Lower leg skin (tissue), 4 donors: ENCODE measurements at regions not wholly inside any gene's neighbourhood (a gene's known extent, or its start where the extent isn't known, plus 50 kb on each side); places are given as distances from the start of the nearest gene placed in this dataset.

ENCODE experiments used
- DNase-seq, 2 donors: peaks; one replicate each; pipeline ENCODE4 v3.0.0-alpha.2; 2019; ENCODE audit warnings: low spot score in 2 of 2
- H3K4me3 ChIP-seq: fragments of 200-600 bp; sonication (generic); 2 replicates; pipeline ENCODE4 v1.5.1; 2017; ENCODE audit warnings: mild to moderate bottlenecking, low read depth; ENCODE audit not compliant: poor library complexity, severe bottlenecking
- POLR2A ChIP-seq, 2 donors: fragments of 450-650 bp; IDR thresholded peaks; one replicate each; pipeline ENCODE4 v1.6.1; 2016 to 2017; ENCODE audit warnings: antibody characterized with exemption in 2 of 2, mild to moderate bottlenecking in 1 of 2, moderate library complexity in 1 of 2
- WGBS, 2 donors: methylation state at CpG; one replicate each; pipeline ENCODE4 v1.1.5; 2018; 5-methylcytosine and 5-hydroxymethylcytosine counted together
- intact Hi-C: fragments of 100-400 bp; cut with DNase I; formaldehyde crosslinking; loops from one replicate; pipeline ENCODE4 v1.15.0; 2023; ENCODE audit warnings: low total_unique reads
- TF ChIP-seq, protein P1 (sequence below), 3 donors: fragments of 450-650 bp; IDR thresholded peaks; one replicate each; pipeline ENCODE4 v1.5.1; 2016; ENCODE audit warnings: antibody characterized with exemption in 3 of 3, mild to moderate bottlenecking in 3 of 3, moderate library complexity in 2 of 3

- no peak for TF ChIP-seq POLR2A (IDR thresholded peaks at IDR 0.05)
- TF ChIP-seq, protein P1, sequence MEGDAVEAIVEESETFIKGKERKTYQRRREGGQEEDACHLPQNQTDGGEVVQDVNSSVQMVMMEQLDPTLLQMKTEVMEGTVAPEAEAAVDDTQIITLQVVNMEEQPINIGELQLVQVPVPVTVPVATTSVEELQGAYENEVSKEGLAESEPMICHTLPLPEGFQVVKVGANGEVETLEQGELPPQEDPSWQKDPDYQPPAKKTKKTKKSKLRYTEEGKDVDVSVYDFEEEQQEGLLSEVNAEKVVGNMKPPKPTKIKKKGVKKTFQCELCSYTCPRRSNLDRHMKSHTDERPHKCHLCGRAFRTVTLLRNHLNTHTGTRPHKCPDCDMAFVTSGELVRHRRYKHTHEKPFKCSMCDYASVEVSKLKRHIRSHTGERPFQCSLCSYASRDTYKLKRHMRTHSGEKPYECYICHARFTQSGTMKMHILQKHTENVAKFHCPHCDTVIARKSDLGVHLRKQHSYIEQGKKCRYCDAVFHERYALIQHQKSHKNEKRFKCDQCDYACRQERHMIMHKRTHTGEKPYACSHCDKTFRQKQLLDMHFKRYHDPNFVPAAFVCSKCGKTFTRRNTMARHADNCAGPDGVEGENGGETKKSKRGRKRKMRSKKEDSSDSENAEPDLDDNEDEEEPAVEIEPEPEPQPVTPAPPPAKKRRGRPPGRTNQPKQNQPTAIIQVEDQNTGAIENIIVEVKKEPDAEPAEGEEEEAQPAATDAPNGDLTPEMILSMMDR (IDR thresholded peaks at IDR 0.05) = no peak
- WGBS, 2 donors = 84 to 85% methylated on average over 8 of the region's 8 CpGs
- DNase-seq = no peak
- H3K4me3 ChIP-seq = no peak overlapping the region
- intact Hi-C loops = no loop called here
These were observed 411.7 kb upstream of the EDIL3 start for GRCh38 chr5:84796399-84796798.

DNA sequence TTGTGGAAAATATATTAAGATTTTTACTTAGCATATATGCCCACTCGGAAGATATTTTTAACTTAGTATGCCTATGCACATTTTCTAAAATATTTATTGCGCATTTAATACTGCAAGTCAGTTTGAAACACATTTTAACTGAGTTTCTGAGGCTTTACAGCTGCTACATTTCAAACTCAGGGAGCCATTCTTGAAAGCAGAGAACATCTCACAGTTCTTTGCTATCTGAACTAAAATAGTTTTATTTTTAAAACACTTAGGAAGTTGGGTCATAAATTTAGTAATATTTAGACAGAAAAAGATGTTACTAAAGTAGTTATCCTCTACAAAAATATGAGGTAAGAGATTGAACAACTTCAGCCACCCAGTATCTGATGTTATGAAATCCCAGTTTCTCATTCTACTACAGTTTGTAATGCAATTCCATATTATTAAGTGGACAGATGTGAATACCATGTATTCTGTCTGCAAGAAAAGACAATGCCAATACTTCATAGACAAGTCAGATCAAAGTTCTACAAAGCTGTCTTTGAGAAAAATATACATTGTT is 409.9 kb upstream of the EDIL3 start:
- intact Hi-C loops = no loop called here
- no peak for TF ChIP-seq POLR2A (IDR thresholded peaks at IDR 0.05)
- TF ChIP-seq, protein P1 (IDR thresholded peaks at IDR 0.05) = no peak
- 89 to 95% methylated on average over 2 of the region's 2 CpGs for whole genome bisulfite sequencing, 2 donors
- no peak for DNase-seq
- no peak overlapping the region for H3K4me3 ChIP-seq

DNA sequence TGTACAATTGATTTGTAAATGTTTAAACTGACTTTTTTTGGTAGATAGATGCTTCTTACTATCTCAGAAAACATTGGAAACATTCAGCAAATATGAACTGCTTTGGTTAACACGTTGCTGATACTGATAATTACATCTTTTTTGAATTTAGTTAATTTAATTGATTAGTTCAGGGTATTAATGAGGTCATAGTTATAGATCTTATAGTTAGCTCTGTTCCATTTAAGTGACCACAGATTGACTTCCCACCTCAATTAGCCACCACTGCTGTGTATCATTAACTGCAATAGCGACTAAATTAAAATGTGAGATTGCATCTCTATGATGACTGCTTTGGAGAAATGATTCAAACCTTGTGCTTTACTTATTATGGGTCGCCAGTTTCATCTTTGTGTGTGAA is 407.1 kb upstream of the EDIL3 start:
- 74 to 78% methylated on average over 3 of the region's 3 CpGs for WGBS, 2 donors
- no peak for DNase-seq
- TF ChIP-seq, protein P1 (IDR thresholded peaks at IDR 0.05) = no peak
- TF ChIP-seq POLR2A (IDR thresholded peaks at IDR 0.05) = no peak
- intact Hi-C loops = no loop called here
- no peak overlapping the region for H3K4me3 ChIP-seq

GRCh38 chr5:84791138-84791537 is 406.5 kb upstream of the EDIL3 start:
- intact Hi-C loops = no loop called here
- H3K4me3 ChIP-seq = no peak overlapping the region
- no peak for DNase-seq
- TF ChIP-seq POLR2A (IDR thresholded peaks at IDR 0.05) = no peak
- TF ChIP-seq, protein P1 (IDR thresholded peaks at IDR 0.05) = no peak

GRCh38 chr5:84790406-84790805 is 405.7 kb upstream of the EDIL3 start:
- TF ChIP-seq, protein P1 (IDR thresholded peaks at IDR 0.05) = no peak
- no peak for TF ChIP-seq POLR2A (IDR thresholded peaks at IDR 0.05)
- no peak overlapping the region for H3K4me3 ChIP-seq
- DNase-seq = no peak
- 89 to 96% methylated on average over 1 of the region's 1 CpG for WGBS, 2 donors
- intact Hi-C loops = no loop called here

- TF ChIP-seq, protein P1 (IDR thresholded peaks at IDR 0.05) = no peak
- TF ChIP-seq POLR2A (IDR thresholded peaks at IDR 0.05) = no peak
- 90 to 94% methylated on average over 3 of the region's 3 CpGs for WGBS, 2 donors
- H3K4me3 ChIP-seq = no peak overlapping the region
- no peak for DNase-seq
- intact Hi-C loops = no loop called here
These were observed 398.3 kb upstream of the EDIL3 start for GRCh38 chr5:84783003-84783402.
